ENCODE measurements at regions not wholly inside any gene's neighbourhood (a gene's known extent, or its start where the extent isn't known, plus 50 kb on each side); places are given as distances from the start of the nearest gene placed in this dataset.

DNA sequence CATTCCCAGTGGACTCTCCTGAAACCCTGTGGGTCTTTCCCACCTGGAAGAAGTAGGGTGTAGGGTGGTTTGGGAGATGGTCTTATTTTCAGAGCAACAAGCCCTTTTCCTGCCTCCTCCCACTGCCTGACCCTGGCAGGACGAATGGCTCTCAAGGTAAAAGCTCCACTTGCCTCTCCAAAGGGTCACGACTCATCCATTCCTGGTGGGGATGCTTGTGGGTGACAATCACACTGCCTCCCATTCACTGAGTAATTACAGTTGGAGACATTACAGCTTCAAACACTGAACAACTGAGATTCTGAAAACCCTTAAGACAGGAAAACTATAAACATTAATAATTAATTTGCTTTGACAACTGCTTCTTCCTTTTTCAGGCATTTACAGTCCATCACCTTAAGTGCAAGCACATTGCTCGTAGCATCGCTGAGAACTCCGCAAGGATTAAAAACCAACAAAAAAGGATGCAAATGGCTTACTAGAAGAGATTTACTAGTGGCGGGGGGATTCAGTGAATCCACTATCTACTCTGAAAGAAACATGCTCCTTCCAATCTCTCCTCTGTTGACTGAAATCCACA, 199.6 kb upstream of the IRS2 start:
- TF ChIP-seq, protein P1, sequence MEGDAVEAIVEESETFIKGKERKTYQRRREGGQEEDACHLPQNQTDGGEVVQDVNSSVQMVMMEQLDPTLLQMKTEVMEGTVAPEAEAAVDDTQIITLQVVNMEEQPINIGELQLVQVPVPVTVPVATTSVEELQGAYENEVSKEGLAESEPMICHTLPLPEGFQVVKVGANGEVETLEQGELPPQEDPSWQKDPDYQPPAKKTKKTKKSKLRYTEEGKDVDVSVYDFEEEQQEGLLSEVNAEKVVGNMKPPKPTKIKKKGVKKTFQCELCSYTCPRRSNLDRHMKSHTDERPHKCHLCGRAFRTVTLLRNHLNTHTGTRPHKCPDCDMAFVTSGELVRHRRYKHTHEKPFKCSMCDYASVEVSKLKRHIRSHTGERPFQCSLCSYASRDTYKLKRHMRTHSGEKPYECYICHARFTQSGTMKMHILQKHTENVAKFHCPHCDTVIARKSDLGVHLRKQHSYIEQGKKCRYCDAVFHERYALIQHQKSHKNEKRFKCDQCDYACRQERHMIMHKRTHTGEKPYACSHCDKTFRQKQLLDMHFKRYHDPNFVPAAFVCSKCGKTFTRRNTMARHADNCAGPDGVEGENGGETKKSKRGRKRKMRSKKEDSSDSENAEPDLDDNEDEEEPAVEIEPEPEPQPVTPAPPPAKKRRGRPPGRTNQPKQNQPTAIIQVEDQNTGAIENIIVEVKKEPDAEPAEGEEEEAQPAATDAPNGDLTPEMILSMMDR (IDR thresholded peaks at IDR 0.05): no peak
- no peak for TF ChIP-seq POLR2A (IDR thresholded peaks at IDR 0.05)
